Lower lobe of right lung (tissue), 2 donors: ENCODE measurements at regions not wholly inside any gene's neighbourhood (a gene's known extent, or its start where the extent isn't known, plus 50 kb on each side); places are given as distances from the start of the nearest gene placed in this dataset.

ENCODE experiments used
- ATAC-seq, 2 donors: fragments of 200-7000 bp; cut with Tn5 transposase; one replicate each; pipeline ENCODE4 v1.9.1; 2020 to 2022; ENCODE audit warnings: mild to moderate bottlenecking in 2 of 2, moderate library complexity in 2 of 2
- DNase-seq: peaks from one replicate; pipeline ENCODE4 v3.0.0-alpha.2; 2020
- H3K27ac ChIP-seq: fragments of 200-600 bp; one replicate; pipeline ENCODE4 v1.8.0; 2022
- H3K27me3 ChIP-seq: fragments of 200-600 bp; one replicate; pipeline ENCODE4 v1.8.0; 2022; ENCODE audit warnings: low read depth
- H3K36me3 ChIP-seq: fragments of 200-600 bp; one replicate; pipeline ENCODE4 v1.8.0; 2022; ENCODE audit warnings: mild to moderate bottlenecking
- H3K4me1 ChIP-seq: fragments of 200-600 bp; one replicate; pipeline ENCODE4 v1.8.0; 2022
- H3K4me3 ChIP-seq: fragments of 200-600 bp; one replicate; pipeline ENCODE4 v1.8.0; 2022; ENCODE audit warnings: mild to moderate bottlenecking
- H3K9me3 ChIP-seq: fragments of 200-600 bp; one replicate; pipeline ENCODE4 v1.8.0; 2022
- intact Hi-C: fragments of 100-400 bp; cut with DNase I; formaldehyde crosslinking; loops from one replicate; pipeline ENCODE4 v1.11.0; 2022
- TF ChIP-seq, protein P1 (sequence below): fragments of 200-600 bp; IDR thresholded peaks from one replicate; pipeline ENCODE4 v1.8.0; 2022; ENCODE audit warnings: antibody characterized with exemption, mild to moderate bottlenecking
- donor health status: DM: no; HTN: yes; CAD: no; lungs with severe emphysema.

- DNase-seq (no peak), ATAC-seq (no peak)
- no peak overlapping the region for H3K4me3 ChIP-seq
- H3K27me3 ChIP-seq, result no peaks in the 10 kb centered on the region
- TF ChIP-seq, protein P1, sequence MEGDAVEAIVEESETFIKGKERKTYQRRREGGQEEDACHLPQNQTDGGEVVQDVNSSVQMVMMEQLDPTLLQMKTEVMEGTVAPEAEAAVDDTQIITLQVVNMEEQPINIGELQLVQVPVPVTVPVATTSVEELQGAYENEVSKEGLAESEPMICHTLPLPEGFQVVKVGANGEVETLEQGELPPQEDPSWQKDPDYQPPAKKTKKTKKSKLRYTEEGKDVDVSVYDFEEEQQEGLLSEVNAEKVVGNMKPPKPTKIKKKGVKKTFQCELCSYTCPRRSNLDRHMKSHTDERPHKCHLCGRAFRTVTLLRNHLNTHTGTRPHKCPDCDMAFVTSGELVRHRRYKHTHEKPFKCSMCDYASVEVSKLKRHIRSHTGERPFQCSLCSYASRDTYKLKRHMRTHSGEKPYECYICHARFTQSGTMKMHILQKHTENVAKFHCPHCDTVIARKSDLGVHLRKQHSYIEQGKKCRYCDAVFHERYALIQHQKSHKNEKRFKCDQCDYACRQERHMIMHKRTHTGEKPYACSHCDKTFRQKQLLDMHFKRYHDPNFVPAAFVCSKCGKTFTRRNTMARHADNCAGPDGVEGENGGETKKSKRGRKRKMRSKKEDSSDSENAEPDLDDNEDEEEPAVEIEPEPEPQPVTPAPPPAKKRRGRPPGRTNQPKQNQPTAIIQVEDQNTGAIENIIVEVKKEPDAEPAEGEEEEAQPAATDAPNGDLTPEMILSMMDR, result no peak
- H3K36me3 ChIP-seq, result no peaks in the 10 kb centered on the region
- intact Hi-C loops, result no loop called here
- H3K9me3 ChIP-seq, result no peaks in the 10 kb centered on the region
- H3K4me1 ChIP-seq, result no peaks in the 10 kb centered on the region
- H3K27ac ChIP-seq, result no peak overlapping the region
Measured at GRCh38 chr13:76349700-76350099, 536.5 kb downstream of the KCTD12 start.

DNA sequence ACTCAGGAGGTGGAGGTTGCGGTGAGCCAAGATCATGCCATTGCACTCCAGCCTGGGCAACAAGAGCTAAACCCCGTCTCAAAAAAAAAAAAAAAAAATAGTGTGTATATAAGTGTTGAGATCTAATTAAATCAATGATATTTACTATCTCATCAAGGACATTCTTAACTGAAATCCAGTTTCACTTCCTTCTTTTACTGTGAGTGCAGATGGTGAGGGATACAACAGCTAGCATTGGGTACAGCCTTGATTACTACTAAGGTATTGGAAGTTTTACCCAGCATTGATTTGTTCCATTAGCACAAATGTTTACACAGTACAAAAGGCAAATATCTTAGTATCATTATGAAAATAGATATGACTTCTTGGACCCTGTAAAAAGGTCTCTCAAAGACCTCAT lies 546.6 kb downstream of the KCTD12 start:
- TF ChIP-seq, protein P1, result no peak
- DNase-seq (no peak), ATAC-seq (no peak)
- no peaks in the 10 kb centered on the region for H3K9me3 ChIP-seq
- intact Hi-C loops, result no loop called here
- no peaks in the 10 kb centered on the region for H3K36me3 ChIP-seq
- no peak overlapping the region for H3K4me3 ChIP-seq
- H3K27ac ChIP-seq, result no peak overlapping the region
- no peaks in the 10 kb centered on the region for H3K4me1 ChIP-seq
- H3K27me3 ChIP-seq, result no peaks in the 10 kb centered on the region

DNA sequence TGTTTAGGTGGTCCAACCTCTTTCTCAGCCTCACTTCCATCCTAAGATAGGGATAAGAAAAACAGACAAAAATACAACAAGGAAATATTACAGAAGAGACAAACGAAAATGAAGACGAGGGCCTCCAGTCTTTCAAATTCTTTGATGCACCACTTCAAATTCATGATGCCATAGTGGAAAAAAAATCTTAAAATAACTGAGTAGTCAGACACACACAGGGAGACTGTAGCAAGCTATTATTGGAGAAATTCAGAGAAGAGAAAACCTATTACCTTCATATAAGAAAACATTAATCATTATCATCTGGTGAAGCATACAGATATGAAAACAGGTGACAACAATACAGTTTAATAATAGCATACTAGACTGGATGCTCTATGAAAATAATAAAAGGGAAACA lies 548.2 kb downstream of the KCTD12 start:
- Histone ChIP-seq H3K4me1 (no peaks in the 10 kb centered on the region), H3K27me3 (no peaks in the 10 kb centered on the region), H3K27ac (no peak overlapping the region), H3K9me3 (no peaks in the 10 kb centered on the region), H3K36me3 (no peaks in the 10 kb centered on the region), H3K4me3 (no peak overlapping the region)
- DNase-seq, result no peak
- TF ChIP-seq, protein P1, result no peak
- no peak for ATAC-seq
- intact Hi-C loops, result no loop called here

DNA sequence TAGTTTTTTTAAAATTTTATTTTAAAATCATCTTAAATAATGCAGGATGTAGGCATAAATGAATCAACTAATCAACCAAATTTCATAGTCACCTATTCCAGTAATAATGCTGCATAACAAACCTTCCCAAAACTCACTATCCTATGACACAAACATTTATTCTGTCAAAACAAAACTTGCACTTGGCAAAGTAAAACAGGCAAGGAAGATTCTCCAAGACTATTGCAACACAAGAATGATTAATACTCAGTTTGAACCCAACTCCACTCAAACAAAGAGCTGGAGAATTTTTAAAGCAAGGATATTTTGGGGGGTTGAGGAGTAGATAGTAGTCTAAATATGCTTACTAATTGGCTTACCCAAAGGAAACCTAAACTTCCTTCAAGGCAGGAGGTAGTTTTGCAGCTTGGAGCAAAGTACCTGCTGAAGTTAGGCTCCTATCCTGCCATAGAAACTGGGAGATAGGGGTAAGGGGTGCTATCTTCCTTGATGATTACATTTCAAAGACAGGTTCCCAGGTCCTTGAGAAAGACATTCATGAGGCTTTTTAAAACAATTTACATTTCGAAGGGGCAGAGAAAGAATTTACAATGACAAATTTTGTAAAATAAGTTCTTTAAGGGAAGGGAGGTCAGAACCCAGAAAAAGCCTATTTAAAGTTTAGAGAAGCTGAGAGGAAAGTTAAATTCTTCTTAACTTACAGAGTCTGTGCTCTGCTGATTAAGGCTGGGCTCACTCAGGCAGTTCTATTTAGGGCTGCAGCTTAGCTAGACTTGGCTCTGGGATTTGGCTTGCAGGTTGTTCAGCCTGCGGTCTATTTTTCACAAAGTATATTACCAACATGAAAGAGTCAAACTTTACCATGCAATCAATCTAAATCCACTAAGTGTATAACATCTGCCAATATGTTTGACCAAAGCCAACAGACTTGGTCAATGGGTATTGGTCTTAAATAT lies 549.0 kb downstream of the KCTD12 start:
- Histone ChIP-seq H3K4me1 (no peaks in the 10 kb centered on the region), H3K9me3 (no peaks in the 10 kb centered on the region), H3K4me3 (no peak overlapping the region), H3K27ac (no peak overlapping the region), H3K36me3 (no peaks in the 10 kb centered on the region), H3K27me3 (no peaks in the 10 kb centered on the region)
- ATAC-seq, result no peak
- TF ChIP-seq, protein P1, result no peak
- intact Hi-C loops, result no loop called here
- no peak for DNase-seq

- no peaks in the 10 kb centered on the region for H3K9me3 ChIP-seq
- H3K27ac ChIP-seq, result no peak overlapping the region
- TF ChIP-seq, protein P1, result no peak
- ATAC-seq (no peak), DNase-seq (no peak)
- H3K36me3 ChIP-seq, result no peaks in the 10 kb centered on the region
- no peaks in the 10 kb centered on the region for H3K4me1 ChIP-seq
- no peaks in the 10 kb centered on the region for H3K27me3 ChIP-seq
- H3K4me3 ChIP-seq, result no peak overlapping the region
- intact Hi-C loops, result no loop called here
Measured at GRCh38 chr13:76335463-76335862, 550.7 kb downstream of the KCTD12 start.
